ENCODE measurements at regions not wholly inside any gene's neighbourhood (a gene's known extent, or its start where the extent isn't known, plus 50 kb on each side); places are given as distances from the start of the nearest gene placed in this dataset.
A peak's percentile ranks its signal among the peaks of the same experiment; 100 is the strongest.

DNA sequence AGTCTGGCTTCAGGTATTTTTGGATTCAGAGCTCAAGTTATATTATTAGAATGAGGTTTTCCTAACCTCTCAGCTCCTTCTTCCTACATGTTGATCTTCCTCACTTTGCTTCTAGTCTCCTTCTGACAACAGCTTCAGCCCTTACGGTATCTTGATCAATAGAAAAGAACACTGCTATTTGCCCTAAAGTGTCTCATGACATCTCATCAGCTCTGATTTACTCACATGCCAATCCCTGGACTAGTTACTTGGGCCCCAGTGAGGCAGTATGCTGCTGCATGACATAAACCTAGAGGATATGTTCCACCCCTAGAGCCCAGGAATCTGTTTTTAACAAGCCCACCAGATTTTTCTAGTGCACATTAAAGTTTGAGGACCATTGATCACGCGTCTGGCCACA lies 110.3 kb downstream of the UNC5CL start:
- peaks cover 5% of the 10 kb centered on the region for H3K27me3 Mint-ChIP-seq
- no peaks in the 10 kb centered on the region for H3K36me3 Mint-ChIP-seq (ENCODE audit: low read depth)
- H3K9me3 Mint-ChIP-seq = no peaks in the 10 kb centered on the region
- ATAC-seq (no peak), DNase-seq (no peak)
- no peak overlapping the region for H3K27ac Mint-ChIP-seq
- H3K4me3 Mint-ChIP-seq = no peak overlapping the region
- H3K4me1 Mint-ChIP-seq = no peaks in the 10 kb centered on the region

DNA sequence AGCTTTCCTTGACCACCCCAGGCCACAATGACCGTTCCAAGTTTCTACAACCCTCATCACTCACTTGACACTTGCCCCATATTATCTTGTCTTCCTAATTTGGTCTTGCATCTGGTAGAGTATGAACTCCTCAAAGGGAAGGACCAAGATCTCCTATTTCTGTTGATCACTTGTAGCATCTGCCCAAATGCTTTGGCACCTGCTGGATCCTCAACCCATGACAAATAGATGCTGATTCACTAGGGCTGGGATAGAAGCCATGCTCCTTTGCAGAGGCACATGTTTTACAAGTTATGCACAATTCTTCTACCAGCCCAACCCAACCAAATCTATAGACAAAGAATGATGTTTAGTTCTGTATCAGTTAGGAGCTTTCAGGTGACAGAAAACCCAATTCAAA lies 110.7 kb downstream of the UNC5CL start:
- no peaks in the 10 kb centered on the region for H3K36me3 Mint-ChIP-seq (ENCODE audit: low read depth)
- H3K27ac Mint-ChIP-seq = no peak overlapping the region
- H3K4me1 Mint-ChIP-seq = no peaks in the 10 kb centered on the region
- no peaks in the 10 kb centered on the region for H3K9me3 Mint-ChIP-seq
- no peak overlapping the region for H3K4me3 Mint-ChIP-seq
- H3K27me3 Mint-ChIP-seq = peaks cover 5% of the 10 kb centered on the region
- DNase-seq (no peak), ATAC-seq (no peak)

DNA sequence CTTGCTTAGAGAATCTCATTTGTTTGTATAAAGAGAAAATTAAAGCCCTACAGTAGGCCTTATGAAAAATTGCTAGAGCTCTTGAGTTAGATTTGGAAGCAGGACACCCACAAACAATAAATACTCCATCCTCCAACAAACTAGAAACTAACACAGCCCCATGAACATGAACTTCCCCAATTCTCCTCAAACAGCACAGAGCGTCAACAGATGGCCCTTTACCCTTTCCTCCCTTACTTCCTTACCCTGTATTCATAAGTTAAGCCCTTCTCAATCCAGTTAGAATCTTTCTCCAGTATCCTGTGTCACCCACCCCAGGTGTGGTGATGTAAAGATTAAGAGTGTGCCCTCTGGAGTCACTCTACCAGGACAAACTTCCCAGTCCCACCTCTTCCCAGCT lies 113.7 kb downstream of the UNC5CL start:
- H3K27me3 Mint-ChIP-seq = peaks cover 5% of the 10 kb centered on the region
- H3K27ac Mint-ChIP-seq = no peak overlapping the region
- no peak for DNase-seq
- no peaks in the 10 kb centered on the region for H3K9me3 Mint-ChIP-seq
- H3K4me1 Mint-ChIP-seq = no peaks in the 10 kb centered on the region
- ATAC-seq = no peak
- H3K36me3 Mint-ChIP-seq (ENCODE audit: low read depth) = no peaks in the 10 kb centered on the region
- H3K4me3 Mint-ChIP-seq = no peak overlapping the region

DNA sequence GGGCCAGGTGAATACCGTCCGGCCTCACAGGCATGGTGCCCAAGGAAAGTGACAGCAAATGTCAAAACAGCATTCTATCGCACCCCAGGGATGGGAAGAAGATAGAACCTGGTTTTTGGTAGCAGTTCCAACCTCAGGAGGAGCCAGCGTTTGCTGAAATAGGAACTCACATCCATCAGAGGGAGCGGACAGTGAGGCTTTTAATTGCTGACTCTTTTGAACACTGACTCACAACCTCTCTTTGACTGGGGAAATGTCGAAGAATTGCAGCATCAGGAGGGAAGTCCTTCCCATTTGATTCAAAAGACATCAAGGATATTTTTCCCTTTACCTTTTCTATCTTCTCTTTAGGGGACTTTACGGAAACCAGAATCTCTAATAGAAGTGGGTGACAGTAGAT lies 114.2 kb downstream of the UNC5CL start:
- H3K27me3 Mint-ChIP-seq = peaks cover 5% of the 10 kb centered on the region
- no peak overlapping the region for H3K4me3 Mint-ChIP-seq
- H3K36me3 Mint-ChIP-seq (ENCODE audit: low read depth) = no peaks in the 10 kb centered on the region
- DNase-seq (no peak), ATAC-seq (no peak)
- no peaks in the 10 kb centered on the region for H3K9me3 Mint-ChIP-seq
- no peak overlapping the region for H3K27ac Mint-ChIP-seq
- H3K4me1 Mint-ChIP-seq = no peaks in the 10 kb centered on the region

DNA sequence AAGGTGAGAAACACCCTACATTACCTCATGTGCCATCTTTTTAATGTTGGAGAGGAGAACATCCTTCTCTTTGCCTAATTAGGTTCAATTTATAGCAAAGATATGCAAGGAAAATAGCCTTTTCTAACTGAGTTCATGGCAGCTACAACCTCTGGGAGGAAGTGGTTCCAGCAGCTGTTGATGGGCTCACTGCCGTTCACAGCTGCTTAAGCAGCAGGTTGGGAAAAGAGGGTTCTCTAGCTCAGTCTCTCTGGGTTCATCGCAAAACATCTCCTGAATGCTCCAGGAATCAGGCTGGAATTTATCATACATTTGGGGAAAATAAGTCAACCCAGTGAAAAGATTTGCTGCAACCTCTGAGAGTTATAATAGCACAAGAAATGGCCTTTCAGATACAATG lies 115.1 kb downstream of the UNC5CL start:
- Mint-ChIP-seq H3K9me3 (no peaks in the 10 kb centered on the region), H3K4me3 (no peak overlapping the region), H3K36me3 (ENCODE audit: low read depth) (no peaks in the 10 kb centered on the region), H3K4me1 (no peaks in the 10 kb centered on the region), H3K27ac (no peak overlapping the region), H3K27me3 (peaks cover 8% of the 10 kb centered on the region)
- ATAC-seq = no peak
- DNase-seq = no peak

DNA sequence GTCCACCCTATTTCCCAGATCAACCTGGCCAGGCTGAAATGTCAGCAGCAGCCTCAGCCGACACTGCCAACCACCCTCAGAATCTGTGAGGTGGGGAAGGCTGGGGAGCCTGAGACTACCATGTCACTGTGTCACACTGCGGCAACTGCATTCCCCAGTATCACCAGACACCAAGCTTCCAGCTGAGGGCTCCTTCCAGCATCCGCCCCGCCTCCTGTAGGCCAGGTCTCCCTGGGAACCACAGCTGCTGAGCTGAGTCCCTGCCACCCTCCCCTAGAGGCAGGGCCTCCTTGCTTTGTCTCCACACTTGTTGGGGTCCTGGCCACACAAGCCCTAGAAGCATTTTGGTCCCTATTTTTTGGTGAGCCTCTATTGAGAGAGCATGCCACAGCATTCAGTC lies 115.7 kb downstream of the UNC5CL start:
- Mint-ChIP-seq H3K27me3 (peaks cover 12% of the 10 kb centered on the region), H3K27ac (no peak overlapping the region), H3K36me3 (ENCODE audit: low read depth) (no peaks in the 10 kb centered on the region), H3K9me3 (no peaks in the 10 kb centered on the region), H3K4me1 (no peaks in the 10 kb centered on the region), H3K4me3 (no peak overlapping the region)
- no peak for DNase-seq
- no peak for ATAC-seq

DNA sequence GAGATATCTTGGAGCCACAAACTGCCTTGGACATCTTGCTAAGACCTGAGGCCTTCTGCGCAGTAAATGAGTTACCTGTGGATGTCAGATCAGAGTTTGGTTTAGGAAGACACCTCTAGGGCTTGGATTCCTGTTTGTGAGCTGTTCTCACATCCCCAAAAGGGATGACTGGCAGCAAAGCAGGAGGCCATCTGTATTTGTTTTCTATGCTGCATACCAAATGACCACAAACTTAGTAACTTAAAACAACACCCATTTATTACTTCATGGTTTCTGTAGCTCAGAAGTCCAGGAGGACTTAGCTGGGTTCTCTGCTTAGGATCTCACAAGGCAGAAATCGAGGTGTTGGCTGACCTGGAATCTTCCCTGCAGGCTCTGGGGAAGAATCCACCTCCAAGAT lies 116.7 kb downstream of the UNC5CL start:
- Mint-ChIP-seq H3K4me3 (no peak overlapping the region), H3K27ac (no peak overlapping the region), H3K27me3 (peaks cover 12% of the 10 kb centered on the region), H3K4me1 (no peaks in the 10 kb centered on the region), H3K36me3 (ENCODE audit: low read depth) (no peaks in the 10 kb centered on the region), H3K9me3 (no peaks in the 10 kb centered on the region)
- DNase-seq (no peak), ATAC-seq (no peak)

DNA sequence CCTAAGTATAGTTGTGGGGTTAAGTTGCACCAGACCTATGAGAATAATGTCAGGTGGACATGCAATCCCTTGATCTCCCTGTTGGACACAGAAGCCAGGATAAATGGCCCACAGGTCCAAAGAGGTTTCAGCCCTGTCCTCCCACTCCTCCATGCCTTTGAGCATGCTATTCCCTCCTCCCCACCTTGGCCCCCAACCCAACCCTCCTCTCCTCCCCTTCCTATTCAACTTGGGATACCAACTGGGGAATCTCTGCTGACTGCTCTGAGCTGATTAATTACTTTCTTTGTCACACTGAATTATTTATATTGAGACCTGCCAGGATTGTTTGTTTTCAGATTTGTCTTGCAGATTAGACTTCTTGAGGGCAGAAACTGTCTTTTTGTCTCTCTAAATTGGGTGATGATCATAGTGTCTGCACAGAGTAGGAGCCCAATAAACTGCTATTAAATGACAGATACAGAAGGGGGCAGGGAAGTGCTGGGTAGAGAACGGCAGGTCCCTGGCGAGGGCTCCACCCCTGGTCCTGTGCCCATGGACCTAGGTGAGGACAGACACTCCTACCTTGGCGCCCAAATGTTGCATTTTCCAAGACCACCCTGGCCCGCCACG lies 120.9 kb downstream of the UNC5CL start:
- no peak for ATAC-seq
- Mint-ChIP-seq H3K27ac (no peak overlapping the region), H3K4me3 (no peak overlapping the region), H3K27me3 (peaks cover 12% of the 10 kb centered on the region), H3K36me3 (ENCODE audit: low read depth) (no peaks in the 10 kb centered on the region), H3K9me3 (no peaks in the 10 kb centered on the region), H3K4me1 (no peaks in the 10 kb centered on the region)
- no peak for DNase-seq

DNA sequence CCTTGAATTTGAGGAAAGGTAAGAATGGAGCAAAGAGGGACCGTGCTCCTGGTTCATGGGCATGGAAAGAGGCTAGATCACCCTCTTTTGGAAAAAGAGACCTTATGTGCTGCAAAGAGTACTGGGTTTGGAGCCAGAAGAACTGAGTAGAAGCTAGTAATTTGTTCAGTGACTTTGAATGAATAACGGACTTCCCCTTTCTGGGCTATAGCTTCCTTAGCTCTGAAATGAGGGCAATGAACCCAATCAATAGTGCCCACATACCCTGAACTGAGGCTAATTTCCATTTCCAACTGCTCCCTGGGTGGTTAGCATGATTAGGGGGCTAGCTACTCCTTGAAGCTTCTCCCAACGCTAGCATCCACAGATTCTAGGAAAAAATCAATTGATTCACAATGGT lies 121.4 kb downstream of the UNC5CL start:
- DNase-seq (no peak), ATAC-seq (no peak)
- Mint-ChIP-seq H3K4me1 (no peaks in the 10 kb centered on the region), H3K27ac (no peak overlapping the region), H3K27me3 (peaks cover 12% of the 10 kb centered on the region), H3K9me3 (no peaks in the 10 kb centered on the region), H3K4me3 (no peak overlapping the region), H3K36me3 (ENCODE audit: low read depth) (no peaks in the 10 kb centered on the region)

DNA sequence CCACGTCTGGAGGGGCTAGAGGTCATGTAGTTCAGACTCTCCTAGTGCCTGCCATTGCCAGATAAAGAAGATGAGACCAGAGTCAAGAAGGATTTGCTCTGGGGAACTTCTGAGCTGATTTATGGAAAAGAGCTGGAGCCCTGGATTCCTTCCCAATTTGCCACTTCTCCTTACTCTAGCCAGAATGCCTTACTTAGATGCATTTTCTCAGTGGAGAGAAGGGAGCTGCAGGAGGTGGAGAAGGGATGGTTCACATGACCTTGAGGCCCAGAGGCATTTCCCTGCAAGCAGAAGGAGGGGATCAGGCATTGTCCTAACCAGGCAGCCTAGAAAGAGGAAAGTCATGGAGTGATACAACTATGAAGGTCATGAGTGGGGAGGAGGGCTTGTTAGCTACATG lies 122.2 kb downstream of the UNC5CL start:
- Mint-ChIP-seq H3K27ac (no peak overlapping the region), H3K4me1 (no peaks in the 10 kb centered on the region), H3K36me3 (ENCODE audit: low read depth) (no peaks in the 10 kb centered on the region), H3K9me3 (no peaks in the 10 kb centered on the region), H3K4me3 (no peak overlapping the region), H3K27me3 (peaks cover 12% of the 10 kb centered on the region)
- ATAC-seq (no peak), DNase-seq (no peak)

DNA sequence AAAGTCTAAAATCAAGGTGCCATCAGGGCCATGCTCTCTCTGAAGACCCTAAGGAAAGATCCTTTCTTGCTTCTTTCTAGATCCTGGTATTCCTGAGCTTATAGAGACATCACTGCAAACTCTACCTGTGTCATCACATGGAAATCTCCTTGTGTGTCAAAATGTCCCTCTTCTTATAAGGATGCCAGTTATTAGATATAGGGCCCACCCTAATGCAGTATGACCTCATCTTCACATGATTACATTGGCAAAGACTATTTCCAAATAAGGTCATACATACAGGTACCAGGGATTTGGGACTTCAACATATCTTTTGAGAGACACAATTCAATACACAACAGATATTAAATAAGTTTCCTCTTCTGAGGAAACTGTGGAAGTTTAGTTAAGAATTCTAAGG lies 123.9 kb downstream of the UNC5CL start:
- H3K4me3 Mint-ChIP-seq = no peak overlapping the region
- ATAC-seq (no peak), DNase-seq (no peak)
- H3K9me3 Mint-ChIP-seq = no peaks in the 10 kb centered on the region
- H3K36me3 Mint-ChIP-seq (ENCODE audit: low read depth) = no peaks in the 10 kb centered on the region
- no peak overlapping the region for H3K27ac Mint-ChIP-seq
- peaks cover 3% of the 10 kb centered on the region for H3K4me1 Mint-ChIP-seq
- H3K27me3 Mint-ChIP-seq = peaks cover 12% of the 10 kb centered on the region

DNA sequence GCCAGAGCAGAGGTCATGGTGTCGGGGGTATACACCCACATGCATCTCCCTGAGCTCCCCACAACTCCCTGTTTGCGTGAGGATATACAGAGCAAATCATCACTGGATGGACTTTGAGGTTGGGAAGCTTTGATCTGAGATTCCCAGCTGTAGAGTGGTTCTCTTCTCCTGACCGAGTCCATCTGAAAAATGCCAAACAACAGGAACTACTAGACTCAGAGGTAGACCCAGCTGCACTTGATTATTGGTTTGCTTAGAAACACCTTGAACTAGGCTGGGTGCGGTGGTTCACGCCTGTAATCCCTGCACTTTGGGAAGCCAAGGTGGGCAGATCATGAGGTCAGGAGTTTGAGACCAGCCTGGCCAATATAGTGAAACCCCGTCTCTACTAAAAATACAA lies 125.0 kb downstream of the UNC5CL start:
- Mint-ChIP-seq H3K27ac (no peak overlapping the region), H3K4me3 (no peak overlapping the region), H3K9me3 (no peaks in the 10 kb centered on the region), H3K36me3 (ENCODE audit: low read depth) (no peaks in the 10 kb centered on the region), H3K27me3 (peaks cover 9% of the 10 kb centered on the region), H3K4me1 (peaks cover 3% of the 10 kb centered on the region)
- DNase-seq (no peak), ATAC-seq (no peak)

DNA sequence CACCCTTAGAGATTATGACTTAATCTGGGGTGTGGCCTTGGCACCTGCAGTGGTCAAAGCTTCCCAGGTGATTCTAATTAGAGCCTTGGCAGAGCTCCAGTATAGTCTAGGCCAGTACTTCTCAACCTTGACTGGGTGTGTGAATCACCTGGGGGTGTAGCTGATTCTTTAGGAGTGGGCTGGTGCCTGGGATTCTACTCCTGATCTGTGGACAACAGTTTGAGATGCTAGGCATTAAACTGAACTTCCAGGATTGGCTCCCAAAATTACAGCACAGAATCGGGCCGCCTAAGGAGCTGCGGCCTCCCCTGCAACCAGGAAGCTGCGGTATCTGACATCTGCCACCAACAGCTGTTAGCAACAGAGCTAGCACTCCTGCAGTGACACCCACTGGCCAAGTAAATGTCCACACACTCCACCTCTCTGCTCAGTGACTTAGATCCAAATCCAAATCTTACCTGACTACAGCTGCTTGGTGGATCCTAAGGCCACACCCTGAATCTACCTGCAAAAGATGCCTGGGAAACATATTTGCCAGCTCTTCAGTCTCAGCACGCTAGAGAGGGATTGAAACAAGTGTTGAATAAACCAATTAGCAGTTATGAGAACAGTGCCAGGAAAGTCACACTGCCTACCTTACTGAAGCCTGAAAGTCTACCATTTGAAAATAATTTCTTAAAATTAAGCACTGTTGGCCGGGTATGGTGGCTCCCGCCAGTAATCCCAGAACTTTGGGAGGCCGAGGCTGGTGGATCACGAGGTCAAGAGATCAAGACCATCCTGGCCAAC lies 126.7 kb downstream of the UNC5CL start:
- Mint-ChIP-seq H3K4me1 (peaks cover 3% of the 10 kb centered on the region), H3K4me3 (no peak overlapping the region), H3K9me3 (no peaks in the 10 kb centered on the region), H3K36me3 (ENCODE audit: low read depth) (no peaks in the 10 kb centered on the region), H3K27me3 (peaks cover 7% of the 10 kb centered on the region), H3K27ac (no peak overlapping the region)
- ATAC-seq = peak; percentile 72
- DNase-seq = peak; percentile 18

DNA sequence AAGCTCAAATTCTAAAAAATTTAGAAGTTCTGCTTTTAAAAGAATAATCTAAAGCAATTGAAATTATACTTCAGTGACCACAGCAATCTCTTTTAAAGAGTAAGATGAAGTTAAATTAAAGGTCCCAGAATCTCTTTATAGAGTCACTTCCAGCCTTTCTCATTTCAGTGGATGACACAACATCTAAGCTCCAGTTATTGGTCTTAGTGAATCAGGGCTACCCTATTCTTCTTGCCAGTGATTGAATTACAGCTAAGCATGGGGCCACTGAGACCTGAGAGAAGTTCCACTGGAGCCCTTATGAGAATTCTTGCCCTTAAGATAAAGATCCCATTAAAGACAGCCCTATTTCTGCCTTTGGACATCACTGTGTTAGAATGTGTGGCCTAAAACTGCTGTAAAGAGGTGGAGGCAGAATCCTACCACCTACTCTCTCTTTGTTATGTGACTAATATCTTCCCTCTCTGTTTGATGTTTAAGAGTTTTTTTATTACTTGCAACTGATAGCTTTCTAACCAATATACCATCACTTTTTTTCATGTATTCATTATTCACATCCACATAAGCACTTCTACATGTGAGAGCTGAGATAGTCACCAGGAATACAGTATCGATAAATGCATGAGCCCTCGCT lies 128.6 kb downstream of the UNC5CL start:
- no peak overlapping the region for H3K27ac Mint-ChIP-seq
- DNase-seq (no peak), ATAC-seq (peak; percentile 41)
- H3K4me1 Mint-ChIP-seq = peaks cover 3% of the 10 kb centered on the region
- H3K36me3 Mint-ChIP-seq (ENCODE audit: low read depth) = no peaks in the 10 kb centered on the region
- no peaks in the 10 kb centered on the region for H3K9me3 Mint-ChIP-seq
- peaks cover 10% of the 10 kb centered on the region for H3K27me3 Mint-ChIP-seq
- H3K4me3 Mint-ChIP-seq = no peak overlapping the region

DNA sequence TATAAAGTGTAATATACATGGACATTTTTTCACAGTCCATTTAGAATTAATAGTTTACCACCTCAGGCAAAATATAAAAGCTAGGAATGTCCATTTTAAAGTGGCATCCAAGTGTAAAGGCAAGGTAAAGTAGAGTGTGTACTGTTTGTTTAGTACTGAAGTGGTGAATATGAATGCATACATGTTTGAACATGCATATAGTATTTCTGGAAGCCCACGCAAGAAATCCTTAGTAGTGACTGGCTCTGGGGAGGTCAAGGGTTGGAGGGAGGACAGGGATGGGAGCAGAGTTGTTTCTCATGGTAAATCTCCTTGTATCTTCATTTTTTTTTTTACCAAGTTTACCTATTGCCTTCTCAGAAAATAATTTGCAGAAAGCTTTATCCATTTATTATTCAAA lies 129.2 kb downstream of the UNC5CL start:
- ATAC-seq (no peak), DNase-seq (no peak)
- no peak overlapping the region for H3K27ac Mint-ChIP-seq
- no peaks in the 10 kb centered on the region for H3K36me3 Mint-ChIP-seq (ENCODE audit: low read depth)
- peaks cover 3% of the 10 kb centered on the region for H3K4me1 Mint-ChIP-seq
- H3K27me3 Mint-ChIP-seq = peaks cover 10% of the 10 kb centered on the region
- no peaks in the 10 kb centered on the region for H3K9me3 Mint-ChIP-seq
- no peak overlapping the region for H3K4me3 Mint-ChIP-seq
